GM12891 (cell line): ENCODE measurements at regions not wholly inside any gene's neighbourhood (a gene's known extent, or its start where the extent isn't known, plus 50 kb on each side); places are given as distances from the start of the nearest gene placed in this dataset.

Source experiments
- PAX5 ChIP-seq: IDR thresholded peaks from 2 replicates; pipeline ENCODE4 v1.6.1; 2011; ENCODE audit warnings: low read length, moderate library complexity, mild to moderate bottlenecking; ENCODE audit not compliant: insufficient read depth, severe bottlenecking
- POLR2A ChIP-seq: IDR thresholded peaks from 2 replicates; pipeline ENCODE4 v1.6.1; 2011; ENCODE audit warnings: low read depth, low read length, control low read depth
- POLR2AphosphoS5 ChIP-seq: IDR thresholded peaks from 2 replicates; pipeline ENCODE4 v1.6.1; 2011; ENCODE audit warnings: low read depth, low read length, control low read depth
- POU2F2 ChIP-seq: IDR thresholded peaks from 2 replicates; pipeline ENCODE4 v1.6.1; 2011; ENCODE audit warnings: low read depth, mild to moderate bottlenecking, control low read depth, low read length, moderate library complexity
- TAF1 ChIP-seq: IDR thresholded peaks from 2 replicates; pipeline ENCODE4 v1.6.1; 2011; ENCODE audit warnings: low read depth, low read length, control low read depth

GRCh38 chr5:71961786-71962185 lies 145.5 kb upstream of the MAP1B start:
- TF ChIP-seq POLR2AphosphoS5 (no peak), POLR2A (no peak), TAF1 (no peak), POU2F2 (no peak), PAX5 (no peak)
